Endothelial cell of umbilical vein (primary cell): ENCODE measurements at regions not wholly inside any gene's neighbourhood (a gene's known extent, or its start where the extent isn't known, plus 50 kb on each side); places are given as distances from the start of the nearest gene placed in this dataset.

Experiments
- BruUV-seq: library from RNA; stranded (reverse); fragments of 400-500 nt; replicated peaks from 2 replicates; lab custom pipeline; 2021; lab: Mats Ljungman, UMichigan
- CTCF ChIA-PET: fragments of 300-600, 350-600 bp; sonication (Branson Sonifier 250); formaldehyde crosslinking; loops from one replicate; lab custom pipeline; 2021; ENCODE audit warnings: antibody characterized with exemption, inconsistent platforms; lab: Charles Lee
- POLR2A ChIA-PET: fragments of 300-600, 350-600 bp; sonication (Branson Sonifier 250); formaldehyde crosslinking; loops from one replicate; lab custom pipeline; 2021; ENCODE audit warnings: antibody characterized with exemption, inconsistent platforms; lab: Charles Lee
- DNase-seq: peaks from one replicate; pipeline ENCODE4 v3.0.0-alpha.2; 2011; ENCODE audit warnings: low read depth, low spot score
- FAIRE-seq: peaks from 2 replicates; lab custom pipeline; 2011; peaks lifted over from hg19 to GRCh38; lab: Jason Lieb, UNC
- H2AFZ ChIP-seq: 2 replicates; pipeline ENCODE4 v1.6.0; 2012; ENCODE audit warnings: low read depth, low read length, control low read depth, inconsistent platforms
- H3K27ac ChIP-seq: 2 replicates; pipeline ENCODE4 v1.5.1; 2011; ENCODE audit warnings: low read depth, mild to moderate bottlenecking, control low read depth, low read length, moderate library complexity; ENCODE audit not compliant: insufficient read depth
- H3K27me3 ChIP-seq, 2 experiments: 2 replicates each; pipeline versions ENCODE4 v1.6.0 to v1.6.1; 2011; ENCODE audit warnings: low read length in 2 of 2, mixed read lengths in 1 of 2; ENCODE audit not compliant: control insufficient read depth in 2 of 2, insufficient read depth in 2 of 2
- H3K36me3 ChIP-seq, 2 experiments: 2 replicates in 1 of 2; 3 replicates in 1 of 2; pipeline ENCODE4 v1.5.1; 2011; ENCODE audit warnings: low read length in 2 of 2, mild to moderate bottlenecking in 1 of 2, moderate library complexity in 1 of 2; ENCODE audit not compliant: control insufficient read depth in 2 of 2, insufficient read depth in 2 of 2; ENCODE audit errors: extremely low read depth in 1 of 2
- H3K4me1 ChIP-seq: 3 replicates; pipeline ENCODE4 v1.5.1; 2011; ENCODE audit warnings: mild to moderate bottlenecking, low read length; ENCODE audit not compliant: control insufficient read depth, insufficient read depth; ENCODE audit errors: extremely low read depth
- H3K4me2 ChIP-seq: 2 replicates; pipeline ENCODE4 v1.6.1; 2011; ENCODE audit warnings: low read length, control low read depth, mixed read lengths; ENCODE audit not compliant: insufficient read depth
- H3K4me3 ChIP-seq, 3 experiments: fragments of 200-600 bp in 1 of 3; sonication (generic), shearing (Covaris generic) in 1 of 3; replicated peaks in 1 of 3; 2 replicates each; pipeline ENCODE4 v1.5.1; 2011 to 2016; ENCODE audit warnings: control low read depth in 3 of 3, low read length in 3 of 3, mild to moderate bottlenecking in 2 of 3, inconsistent platforms in 1 of 3, low read depth in 1 of 3, moderate library complexity in 1 of 3; ENCODE audit not compliant: insufficient read depth in 1 of 3
- H3K79me2 ChIP-seq: 2 replicates; pipeline ENCODE4 v1.6.0; 2012; ENCODE audit warnings: low read length, inconsistent platforms; ENCODE audit not compliant: control insufficient read depth, insufficient read depth
- H3K9ac ChIP-seq: replicated peaks from 2 replicates; pipeline ENCODE3; 2011; ENCODE audit warnings: low read length, control low read depth; ENCODE audit not compliant: insufficient read depth; ENCODE audit errors: extremely low read depth
- H3K9me1 ChIP-seq: replicated peaks from 3 replicates; pipeline ENCODE4 v1.6.0; 2011; ENCODE audit warnings: mild to moderate bottlenecking, low read length; ENCODE audit not compliant: control insufficient read depth, insufficient read depth; ENCODE audit errors: extremely low read depth
- H3K9me3 ChIP-seq: replicated peaks from 2 replicates; pipeline ENCODE4 v1.5.1; 2012; ENCODE audit warnings: low read length, inconsistent platforms; ENCODE audit not compliant: control insufficient read depth, insufficient read depth
- H4K20me1 ChIP-seq: replicated peaks from 2 replicates; pipeline ENCODE3; 2011; ENCODE audit warnings: mild to moderate bottlenecking, low read length; ENCODE audit not compliant: control insufficient read depth, insufficient read depth; ENCODE audit errors: extremely low read depth
- EZH2 ChIP-seq: IDR thresholded peaks from 2 replicates; pipeline ENCODE4 v1.6.1; 2012; ENCODE audit warnings: borderline replicate concordance, low read depth, mild to moderate bottlenecking, moderate library complexity, low read length, inconsistent platforms; ENCODE audit not compliant: severe bottlenecking
- FOS ChIP-seq: IDR thresholded peaks from 2 replicates; pipeline ENCODE4 v1.6.1; 2011; ENCODE audit warnings: mild to moderate bottlenecking, low read length, moderate library complexity, borderline replicate concordance; ENCODE audit not compliant: insufficient read depth
- GATA2 ChIP-seq: IDR thresholded peaks from 2 replicates; pipeline ENCODE4 v1.7.0; 2011; ENCODE audit warnings: low read depth, mild to moderate bottlenecking, moderate library complexity, mixed read lengths, low read length; ENCODE audit not compliant: insufficient read length, insufficient read depth
- JUN ChIP-seq: IDR thresholded peaks from 2 replicates; pipeline ENCODE4 v1.6.1; 2011; ENCODE audit warnings: borderline replicate concordance, low read depth; ENCODE audit not compliant: insufficient read length, insufficient read depth
- MAX ChIP-seq: IDR thresholded peaks from 2 replicates; pipeline ENCODE4 v1.6.1; 2011; ENCODE audit not compliant: insufficient read depth, insufficient read length
- MYC ChIP-seq: IDR thresholded peaks from one replicate; pipeline ENCODE4 v1.6.1; 2011; ENCODE audit warnings: mild to moderate bottlenecking, low read depth, low read length
- POLR2A ChIP-seq: IDR thresholded peaks from 2 replicates; pipeline ENCODE4 v1.6.1; 2012; ENCODE audit warnings: low read depth, mild to moderate bottlenecking, control low read depth, low read length
- POLR2AphosphoS5 ChIP-seq: IDR thresholded peaks from 2 replicates; pipeline ENCODE4 v1.6.1; 2012; ENCODE audit warnings: low read depth, mild to moderate bottlenecking, control low read depth, low read length, moderate library complexity; ENCODE audit not compliant: insufficient read depth
- dilution Hi-C: fragments of 300-500 bp; cut with MboI; formaldehyde crosslinking; loops from one replicate; pipeline ENCODE4 v1.15.0; 2019; ENCODE audit warnings: low sequenced_read_pairs; ENCODE audit not compliant: extremely low pct_ligation_motif_present
- intact Hi-C: fragments of 100-400 bp; cut with micrococcal nuclease; formaldehyde crosslinking; loops from one replicate; pipeline ENCODE4 v1.10.0; 2022
- TF ChIP-seq, protein P1 (sequence below), 2 donors: IDR thresholded peaks; 1 replicate in 1 of 2; 2 replicates in 1 of 2; pipeline ENCODE4 v1.5.1; 2011; ENCODE audit warnings: low read length in 2 of 2, mild to moderate bottlenecking in 2 of 2, moderate library complexity in 2 of 2, control low read depth in 1 of 2, inconsistent platforms in 1 of 2, low read depth in 1 of 2; ENCODE audit not compliant: insufficient read depth in 1 of 2; ENCODE audit errors: extremely low read depth in 1 of 2

GRCh38 chr16:26642047-26642664 lies 424.6 kb upstream of the C16orf82 start:
- ChIA-PET POLR2A (no interaction called here), CTCF (no interaction called here)

More at GRCh38 chr16:26642047-26642664, 424.6 kb upstream of the C16orf82 start:
- Histone ChIP-seq H3K9me3 (no peaks in the 10 kb centered on the region), H3K27ac (no peak overlapping the region), H3K9ac (no peak overlapping the region), H3K79me2 (no peaks in the 10 kb centered on the region), H3K4me1 (no peaks in the 10 kb centered on the region), H3K4me3 (no peak overlapping the region), H3K27me3 (no peaks in the 10 kb centered on the region), H3K4me2 (no peak overlapping the region), H3K9me1 (no peaks in the 10 kb centered on the region), H3K36me3 (no peaks in the 10 kb centered on the region), H2AFZ (no peak overlapping the region), H4K20me1 (no peaks in the 10 kb centered on the region)
- FAIRE-seq: no peak
- no TSS peak for BruUV-seq
- dilution Hi-C loops (no loop called here), intact Hi-C loops (no loop called here)
- no peak for DNase-seq
- TF ChIP-seq, protein P1, sequence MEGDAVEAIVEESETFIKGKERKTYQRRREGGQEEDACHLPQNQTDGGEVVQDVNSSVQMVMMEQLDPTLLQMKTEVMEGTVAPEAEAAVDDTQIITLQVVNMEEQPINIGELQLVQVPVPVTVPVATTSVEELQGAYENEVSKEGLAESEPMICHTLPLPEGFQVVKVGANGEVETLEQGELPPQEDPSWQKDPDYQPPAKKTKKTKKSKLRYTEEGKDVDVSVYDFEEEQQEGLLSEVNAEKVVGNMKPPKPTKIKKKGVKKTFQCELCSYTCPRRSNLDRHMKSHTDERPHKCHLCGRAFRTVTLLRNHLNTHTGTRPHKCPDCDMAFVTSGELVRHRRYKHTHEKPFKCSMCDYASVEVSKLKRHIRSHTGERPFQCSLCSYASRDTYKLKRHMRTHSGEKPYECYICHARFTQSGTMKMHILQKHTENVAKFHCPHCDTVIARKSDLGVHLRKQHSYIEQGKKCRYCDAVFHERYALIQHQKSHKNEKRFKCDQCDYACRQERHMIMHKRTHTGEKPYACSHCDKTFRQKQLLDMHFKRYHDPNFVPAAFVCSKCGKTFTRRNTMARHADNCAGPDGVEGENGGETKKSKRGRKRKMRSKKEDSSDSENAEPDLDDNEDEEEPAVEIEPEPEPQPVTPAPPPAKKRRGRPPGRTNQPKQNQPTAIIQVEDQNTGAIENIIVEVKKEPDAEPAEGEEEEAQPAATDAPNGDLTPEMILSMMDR (IDR thresholded peaks at IDR 0.05; ENCODE audit: extremely low read depth in 1 of 2, insufficient read depth in 1 of 2, low read depth in 1 of 2, low read length in 2 of 2): no peak
- TF ChIP-seq GATA2 (no peak), MAX (no peak), MYC (no peak), POLR2A (no peak), POLR2AphosphoS5 (no peak), FOS (no peak), JUN (no peak), EZH2 (no peak)
